Hepatocyte (in vitro differentiated cells): ENCODE measurements at regions not wholly inside any gene's neighbourhood (a gene's known extent, or its start where the extent isn't known, plus 50 kb on each side); places are given as distances from the start of the nearest gene placed in this dataset.

Experiments used
- CTCF ChIP-seq: fragments of 200-600 bp; sonication (generic); IDR thresholded peaks from 2 replicates; pipeline ENCODE4 v1.5.1; 2016; ENCODE audit warnings: antibody characterized with exemption, mild to moderate bottlenecking; ENCODE audit not compliant: poor library complexity
- EZH2 ChIP-seq: fragments of 200-600 bp; sonication (generic); IDR thresholded peaks from 2 replicates; pipeline ENCODE4 v1.6.1; 2016; ENCODE audit warnings: antibody characterized with exemption, mild to moderate bottlenecking, borderline replicate concordance
- EZH2phosphoT487 ChIP-seq: fragments of 200-600 bp; sonication (generic); IDR thresholded peaks from one replicate; pipeline ENCODE4 v1.6.1; 2018; ENCODE audit warnings: antibody characterized with exemption, mild to moderate bottlenecking, low read depth, moderate library complexity; ENCODE audit not compliant: unreplicated experiment, severe bottlenecking

- TF ChIP-seq CTCF (no peak), EZH2 (no peak), EZH2phosphoT487 (no peak)
Observed at GRCh38 chr16:29111421-29111820, 126.6 kb downstream of the LAT start.
